ENCODE measurements at regions not wholly inside any gene's neighbourhood (a gene's known extent, or its start where the extent isn't known, plus 50 kb on each side); places are given as distances from the start of the nearest gene placed in this dataset.
A peak's percentile ranks its signal among the peaks of the same experiment; 100 is the strongest.

GRCh38 chr11:15575409-15575808 lies 460.7 kb downstream of the INSC start:
- no peak overlapping the region for H3K4me3 Mint-ChIP-seq
- peaks cover 0 to 8% (median 4%) of the 10 kb centered on the region in 7 donors for H3K9me3 Mint-ChIP-seq
- 88% methylated on average over 1 of the region's 2 CpGs for WGBS (ENCODE audit: insufficient coverage)
- peaks cover 46% of the 10 kb centered on the region for H3K4me1 Mint-ChIP-seq
- TF ChIP-seq CTCF (IDR thresholded peaks at IDR 0.05), result no peak
- no peak for DNase-seq
- Histone ChIP-seq H3K36me3 (replicated peaks in 1 of 2; ENCODE audit: control insufficient read depth in 1 of 2, insufficient read depth in 2 of 2, low read length in 2 of 2) (no peaks in the 10 kb centered on the region), H3K27ac (ENCODE audit: low read depth in 1 of 2, low read length in 2 of 2) (no peak overlapping the region), H3K79me2 (ENCODE audit: insufficient read depth, low read length) (no peaks in the 10 kb centered on the region), H3K27me3 (ENCODE audit: control insufficient read depth in 2 of 2, insufficient read depth in 2 of 2, low read length in 2 of 2) (no peaks in the 10 kb centered on the region), H3K9me3 (replicated peaks in 1 of 2; ENCODE audit: control insufficient read depth in 1 of 2, insufficient read depth in 1 of 2, low read length in 2 of 2) (no peaks in the 10 kb centered on the region), H3K9ac (ENCODE audit: insufficient read depth, low read length, poor library complexity, severe bottlenecking) (no peak overlapping the region), H2AFZ (ENCODE audit: insufficient read depth, low read depth, low read length, poor library complexity, severe bottlenecking) (no peak overlapping the region), H3K4me2 (replicated peaks; ENCODE audit: extremely low read depth, low read length, poor library complexity, severe bottlenecking) (no peak overlapping the region), H3K4me1 (ENCODE audit: control insufficient read depth in 1 of 2, insufficient read depth in 2 of 2, low read length in 2 of 2) (peaks cover 48 to 49% of the 10 kb centered on the region in 2 donors), H3K4me3 (replicated peaks in 1 of 3; ENCODE audit: low read depth in 2 of 3, low read length in 3 of 3) (no peak overlapping the region), H4K20me1 (ENCODE audit: insufficient read depth, low read length) (no peaks in the 10 kb centered on the region)
- intact Hi-C loops (cut with micrococcal nuclease), result no loop called here
- no peaks in the 10 kb centered on the region for H3K36me3 Mint-ChIP-seq
- peaks cover under 1 to 5% (median 4%) of the 10 kb centered on the region in 3 donors for H3K27me3 Mint-ChIP-seq (ENCODE audit: low read depth in 3 of 3)
- H3K27ac Mint-ChIP-seq, result peak overlapping the region in 1 of 7 donors; percentile 43

- H3K79me2 ChIP-seq (ENCODE audit: insufficient read depth, low read length), result no peaks in the 10 kb centered on the region
- H3K27me3 ChIP-seq (ENCODE audit: control insufficient read depth in 2 of 2, insufficient read depth in 2 of 2, low read length in 2 of 2), result no peaks in the 10 kb centered on the region
- no peaks in the 10 kb centered on the region for H3K36me3 Mint-ChIP-seq
- H3K27me3 Mint-ChIP-seq (ENCODE audit: low read depth in 3 of 3), result peaks cover 0 to 5% (median 4%) of the 10 kb centered on the region in 3 donors
- no peak overlapping the region for H3K4me3 ChIP-seq (replicated peaks in 1 of 3; ENCODE audit: low read depth in 2 of 3, low read length in 3 of 3)
- no peak overlapping the region for H3K9ac ChIP-seq (ENCODE audit: insufficient read depth, low read length, poor library complexity, severe bottlenecking)
- H3K27ac Mint-ChIP-seq, result peak overlapping the region; percentile 76 to 91 (median 85)
- peaks cover 55 to 57% of the 10 kb centered on the region in 2 donors for H3K4me1 ChIP-seq (ENCODE audit: control insufficient read depth in 1 of 2, insufficient read depth in 2 of 2, low read length in 2 of 2)
- no peak overlapping the region for H2AFZ ChIP-seq (ENCODE audit: insufficient read depth, low read depth, low read length, poor library complexity, severe bottlenecking)
- peak overlapping the region; percentile 33 to 71 for H3K27ac ChIP-seq (ENCODE audit: low read depth in 1 of 2, low read length in 2 of 2)
- peaks cover 0 to 8% (median 4%) of the 10 kb centered on the region in 7 donors for H3K9me3 Mint-ChIP-seq
- intact Hi-C loops (cut with micrococcal nuclease), result no loop called here
- no peak for TF ChIP-seq CTCF (IDR thresholded peaks at IDR 0.05)
- H3K4me2 ChIP-seq (replicated peaks; ENCODE audit: extremely low read depth, low read length, poor library complexity, severe bottlenecking), result no peak overlapping the region
- H4K20me1 ChIP-seq (ENCODE audit: insufficient read depth, low read length), result no peaks in the 10 kb centered on the region
- 90% methylated on average over 2 of the region's 4 CpGs for WGBS (ENCODE audit: insufficient coverage)
- H3K9me3 ChIP-seq (replicated peaks in 1 of 2; ENCODE audit: control insufficient read depth in 1 of 2, insufficient read depth in 1 of 2, low read length in 2 of 2), result no peaks in the 10 kb centered on the region
- H3K36me3 ChIP-seq (replicated peaks in 1 of 2; ENCODE audit: control insufficient read depth in 1 of 2, insufficient read depth in 2 of 2, low read length in 2 of 2), result no peaks in the 10 kb centered on the region
- H3K4me3 Mint-ChIP-seq, result no peak overlapping the region
- H3K4me1 Mint-ChIP-seq, result peaks cover 54% of the 10 kb centered on the region
- no peak for DNase-seq
Observed at GRCh38 chr11:15576769-15577168, 462.0 kb downstream of the INSC start.
